ENCODE measurements at regions not wholly inside any gene's neighbourhood (a gene's known extent, or its start where the extent isn't known, plus 50 kb on each side); places are given as distances from the start of the nearest gene placed in this dataset.
"Not testable (repeated sequence)": the region's sequence is repeated elsewhere in the genome, so short reads cannot be mapped to it uniquely, and the experiment has no call there.

- Histone ChIP-seq H2AFZ (ENCODE audit: low read depth, low read length) (peak overlapping the region; percentile 14), H4K20me1 (ENCODE audit: insufficient read depth) (no peaks in the 10 kb centered on the region), H3K36me3 (ENCODE audit: insufficient read depth, low read length) (no peaks in the 10 kb centered on the region), H3K4me3 (ENCODE audit: low read length) (no peak overlapping the region), H3K27me3 (ENCODE audit: insufficient read depth, low read depth, low read length) (no peaks in the 10 kb centered on the region), H3K27ac (ENCODE audit: low read length) (peak overlapping the region; percentile 21), H3K4me2 (ENCODE audit: low read length) (no peak overlapping the region), H3F3A (ENCODE audit: insufficient read depth, low read length, poor library complexity, severe bottlenecking) (no peaks in the 10 kb centered on the region), H3K9me3 (ENCODE audit: low read length) (no peaks in the 10 kb centered on the region), H3K9ac (ENCODE audit: low read length) (no peak overlapping the region), H3K9me2 (ENCODE audit: insufficient read depth, low read length) (no peaks in the 10 kb centered on the region), H3K79me2 (replicated peaks; ENCODE audit: insufficient read depth, low read length) (no peaks in the 10 kb centered on the region)
- TF ChIP-seq TAF1 (IDR thresholded peaks at IDR 0.05; ENCODE audit: low read depth): no peak
- no peak for TF ChIP-seq MXI1 (conservative IDR thresholded peaks at IDR 0.05; ENCODE audit: poor library complexity, severe bottlenecking)
- no peak for TF ChIP-seq RAD21 (conservative IDR thresholded peaks at IDR 0.05)
- TF ChIP-seq CTCF (IDR thresholded peaks at IDR 0.05; ENCODE audit: poor library complexity, severe bottlenecking): no peak
- TF ChIP-seq POLR2AphosphoS5 (IDR thresholded peaks at IDR 0.05): no peak
- TF ChIP-seq EP300 (conservative IDR thresholded peaks at IDR 0.05; ENCODE audit: poor library complexity, severe bottlenecking): no peak
- TF ChIP-seq REST (IDR thresholded peaks at IDR 0.05; ENCODE audit: borderline replicate concordance): no peak
- no peak for TF ChIP-seq EZH2 (IDR thresholded peaks at IDR 0.05; ENCODE audit: borderline replicate concordance, insufficient read depth, low read length, poor library complexity, severe bottlenecking)
- TF ChIP-seq SMC3 (conservative IDR thresholded peaks at IDR 0.05; ENCODE audit: poor library complexity): no peak
Observed at GRCh38 chr5:103389357-103389756, 130.8 kb downstream of the MACIR start.

GRCh38 chr5:103385722-103386121, 127.2 kb downstream of the MACIR start:
- no peak overlapping the region for H3K9ac ChIP-seq (ENCODE audit: low read length)
- H3K9me3 ChIP-seq (ENCODE audit: low read length): no peaks in the 10 kb centered on the region
- no peak overlapping the region for H2AFZ ChIP-seq (ENCODE audit: low read depth, low read length)
- no peak overlapping the region for H3K4me2 ChIP-seq (ENCODE audit: low read length)
- H3K79me2 ChIP-seq (replicated peaks; ENCODE audit: insufficient read depth, low read length): no peaks in the 10 kb centered on the region
- no peaks in the 10 kb centered on the region for H3F3A ChIP-seq (ENCODE audit: insufficient read depth, low read length, poor library complexity, severe bottlenecking)
- H3K27me3 ChIP-seq (ENCODE audit: insufficient read depth, low read depth, low read length): no peaks in the 10 kb centered on the region
- no peaks in the 10 kb centered on the region for H3K9me2 ChIP-seq (ENCODE audit: insufficient read depth, low read length)
- no peak for TF ChIP-seq POLR2AphosphoS5 (IDR thresholded peaks at IDR 0.05)
- no peak for TF ChIP-seq SMC3 (conservative IDR thresholded peaks at IDR 0.05; ENCODE audit: poor library complexity)
- TF ChIP-seq REST (IDR thresholded peaks at IDR 0.05; ENCODE audit: borderline replicate concordance): no peak
- no peak for TF ChIP-seq RAD21 (conservative IDR thresholded peaks at IDR 0.05)
- TF ChIP-seq MXI1 (conservative IDR thresholded peaks at IDR 0.05; ENCODE audit: poor library complexity, severe bottlenecking): no peak
- no peak for TF ChIP-seq EZH2 (IDR thresholded peaks at IDR 0.05; ENCODE audit: borderline replicate concordance, insufficient read depth, low read length, poor library complexity, severe bottlenecking)
- TF ChIP-seq TAF1 (IDR thresholded peaks at IDR 0.05; ENCODE audit: low read depth): no peak
- TF ChIP-seq EP300 (conservative IDR thresholded peaks at IDR 0.05; ENCODE audit: poor library complexity, severe bottlenecking): no peak
- no peak for TF ChIP-seq CTCF (IDR thresholded peaks at IDR 0.05; ENCODE audit: poor library complexity, severe bottlenecking)
- H3K4me3 ChIP-seq (ENCODE audit: low read length): no peak overlapping the region
- no peak overlapping the region for H3K27ac ChIP-seq (ENCODE audit: low read length)
- H4K20me1 ChIP-seq (ENCODE audit: insufficient read depth): no peaks in the 10 kb centered on the region
- no peaks in the 10 kb centered on the region for H3K36me3 ChIP-seq (ENCODE audit: insufficient read depth, low read length)

GRCh38 chr5:103377638-103378037, 119.1 kb downstream of the MACIR start:
- H4K20me1 ChIP-seq (ENCODE audit: insufficient read depth): not testable (repeated sequence)

More at GRCh38 chr5:103377638-103378037, 119.1 kb downstream of the MACIR start:
- not testable (repeated sequence) for H3K27me3 ChIP-seq (ENCODE audit: insufficient read depth, low read depth, low read length); H3K27ac ChIP-seq (ENCODE audit: low read length); H3K4me2 ChIP-seq (ENCODE audit: low read length); H3K9me3 ChIP-seq (ENCODE audit: low read length); H3F3A ChIP-seq (ENCODE audit: insufficient read depth, low read length, poor library complexity, severe bottlenecking); H3K79me2 ChIP-seq (replicated peaks; ENCODE audit: insufficient read depth, low read length); H3K4me3 ChIP-seq (ENCODE audit: low read length); H2AFZ ChIP-seq (ENCODE audit: low read depth, low read length); H3K9me2 ChIP-seq (ENCODE audit: insufficient read depth, low read length); H3K9ac ChIP-seq (ENCODE audit: low read length); H3K36me3 ChIP-seq (ENCODE audit: insufficient read depth, low read length)
